HG03521 (cell line): ENCODE measurements at regions not wholly inside any gene's neighbourhood (a gene's known extent, or its start where the extent isn't known, plus 50 kb on each side); places are given as distances from the start of the nearest gene placed in this dataset.

Experiments
- ATAC-seq: cut with Tn5 transposase; IDR thresholded peaks from one replicate; pipeline ENCODE4 v1.9.1; 2021; ENCODE audit warnings: mild to moderate bottlenecking, moderate library complexity; ENCODE audit not compliant: unreplicated experiment

DNA sequence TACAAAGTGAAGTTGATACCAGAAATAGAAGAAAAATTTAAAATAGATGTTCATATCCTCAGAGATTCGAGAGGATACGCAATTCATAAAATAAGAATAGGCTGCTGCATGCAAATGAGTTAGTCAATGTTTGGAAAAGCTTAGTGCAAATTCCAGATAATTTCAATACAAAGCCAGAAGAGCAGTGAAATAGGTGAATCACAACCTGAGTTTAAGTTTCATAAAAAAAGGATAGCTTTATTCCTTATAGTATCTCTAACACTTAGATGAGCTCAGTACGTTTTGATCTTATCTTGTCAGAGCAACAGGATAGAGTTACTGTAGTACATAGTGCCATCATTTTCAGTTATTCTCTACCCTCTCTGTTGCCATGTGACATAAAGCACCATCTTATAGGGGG lies 653.4 kb upstream of the ZNF608 start:
- ATAC-seq, result no peak

DNA sequence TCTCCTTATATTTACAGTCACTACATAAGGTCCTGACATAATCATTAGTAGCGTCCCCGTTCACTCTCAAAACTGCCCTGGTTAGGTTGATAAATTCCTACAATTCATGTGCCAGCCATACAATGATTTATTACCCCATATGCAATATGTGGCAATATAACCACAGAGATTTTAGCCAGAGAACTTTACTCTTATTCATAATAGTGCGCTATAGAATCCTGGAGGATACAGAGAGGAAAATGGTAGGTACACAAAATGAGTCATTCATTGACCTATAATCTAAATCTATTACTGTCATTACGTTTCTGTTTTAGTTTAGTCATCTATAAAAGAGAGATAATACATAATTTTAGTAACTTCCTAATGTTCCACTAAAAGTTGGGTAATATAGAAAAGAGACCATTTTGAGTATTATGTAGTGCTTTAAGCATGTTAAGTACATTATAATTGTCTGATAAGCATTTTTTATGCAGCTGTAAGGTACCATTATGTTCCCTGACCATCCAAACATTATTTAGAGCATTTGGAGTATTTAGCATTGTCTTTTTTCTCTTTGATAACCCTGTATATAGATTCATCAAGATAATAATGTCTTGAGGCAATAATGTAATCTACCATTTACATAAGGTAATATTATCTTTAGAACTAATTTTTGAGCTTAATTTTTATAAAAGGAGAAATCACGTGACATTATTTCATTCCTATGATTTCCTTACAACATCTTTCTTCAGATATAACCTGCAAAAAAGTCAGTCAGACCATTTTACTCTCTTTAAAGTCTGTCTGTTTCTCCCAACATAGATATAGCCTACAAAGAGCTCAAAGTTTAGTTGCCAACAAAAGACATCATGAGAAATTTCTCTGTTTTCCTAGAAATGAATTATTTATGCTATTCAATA lies 655.5 kb upstream of the ZNF608 start:
- no peak for ATAC-seq

DNA sequence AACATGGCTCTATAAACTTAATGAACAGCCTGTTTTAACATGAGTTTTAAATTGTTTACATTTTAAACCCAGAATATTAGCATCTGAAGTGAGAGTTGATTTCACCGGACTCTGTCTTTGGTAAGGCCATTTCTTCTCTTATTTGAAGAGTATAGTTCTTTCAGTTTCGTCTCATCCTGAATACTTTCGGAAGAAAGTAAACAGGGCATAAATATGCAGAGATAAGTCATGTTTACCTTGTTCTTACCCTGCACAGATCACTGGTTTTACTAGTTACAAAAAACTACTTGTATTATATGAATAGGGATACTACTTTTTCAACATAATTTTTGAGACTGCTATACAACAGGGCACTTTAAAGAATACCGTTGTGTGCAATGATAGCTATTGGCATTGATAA lies 656.3 kb upstream of the ZNF608 start:
- no peak for ATAC-seq

DNA sequence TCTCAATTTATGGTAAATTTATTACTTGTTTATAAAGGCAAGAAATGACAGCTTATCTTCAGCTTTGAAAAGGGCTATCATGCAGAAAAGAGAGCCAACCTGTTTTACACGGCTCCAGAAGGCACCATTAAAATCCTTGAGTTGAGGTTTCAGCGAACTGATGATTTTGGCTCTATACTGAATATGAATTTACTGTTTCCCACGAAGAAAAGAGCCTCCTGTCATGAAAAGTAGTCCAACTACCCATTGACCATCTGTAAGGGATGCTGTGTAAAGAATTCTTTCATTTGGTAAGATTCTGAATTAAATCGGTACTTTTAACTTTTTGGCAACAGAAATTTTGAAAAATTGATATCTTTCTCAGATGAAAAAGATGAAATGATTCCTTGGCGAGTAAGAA lies 657.6 kb upstream of the ZNF608 start:
- ATAC-seq, result no peak

DNA sequence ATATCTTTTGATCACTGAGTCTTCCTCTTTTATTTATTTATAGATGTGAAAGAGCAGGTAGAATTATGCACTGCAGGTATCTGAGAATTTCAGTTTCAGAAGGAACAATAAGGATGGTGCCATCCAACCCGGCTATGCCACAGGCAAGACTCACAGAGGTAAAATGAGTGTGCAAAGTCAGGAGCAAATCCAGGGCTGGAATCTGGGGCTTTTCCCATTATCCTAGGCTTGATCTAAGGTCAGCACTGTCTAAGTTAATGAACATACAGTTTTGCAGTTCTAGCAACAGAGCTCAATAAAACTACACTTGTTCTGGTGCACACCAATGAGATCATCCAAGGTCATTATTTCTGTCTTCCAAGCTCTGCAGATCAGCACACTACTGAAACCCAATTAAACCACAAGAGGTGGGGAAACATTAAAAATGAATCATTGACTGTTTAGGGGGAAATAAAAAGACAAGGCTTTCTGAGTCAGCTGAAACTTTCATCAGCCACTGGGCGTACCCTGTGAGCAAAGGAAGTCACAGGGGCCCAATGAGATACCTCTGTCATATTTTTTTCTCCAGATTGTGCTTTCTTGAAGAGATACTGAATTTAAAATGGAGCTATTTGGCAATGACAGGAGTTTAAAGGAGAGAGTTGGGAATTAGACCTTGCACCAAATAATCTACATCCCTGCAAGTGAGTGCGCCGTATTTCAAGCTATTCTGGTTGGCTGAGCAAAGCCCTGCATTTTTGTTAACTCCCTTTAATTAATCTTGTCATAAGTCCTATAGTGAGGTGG lies 662.2 kb upstream of the ZNF608 start:
- peak; percentile 38 for ATAC-seq

DNA sequence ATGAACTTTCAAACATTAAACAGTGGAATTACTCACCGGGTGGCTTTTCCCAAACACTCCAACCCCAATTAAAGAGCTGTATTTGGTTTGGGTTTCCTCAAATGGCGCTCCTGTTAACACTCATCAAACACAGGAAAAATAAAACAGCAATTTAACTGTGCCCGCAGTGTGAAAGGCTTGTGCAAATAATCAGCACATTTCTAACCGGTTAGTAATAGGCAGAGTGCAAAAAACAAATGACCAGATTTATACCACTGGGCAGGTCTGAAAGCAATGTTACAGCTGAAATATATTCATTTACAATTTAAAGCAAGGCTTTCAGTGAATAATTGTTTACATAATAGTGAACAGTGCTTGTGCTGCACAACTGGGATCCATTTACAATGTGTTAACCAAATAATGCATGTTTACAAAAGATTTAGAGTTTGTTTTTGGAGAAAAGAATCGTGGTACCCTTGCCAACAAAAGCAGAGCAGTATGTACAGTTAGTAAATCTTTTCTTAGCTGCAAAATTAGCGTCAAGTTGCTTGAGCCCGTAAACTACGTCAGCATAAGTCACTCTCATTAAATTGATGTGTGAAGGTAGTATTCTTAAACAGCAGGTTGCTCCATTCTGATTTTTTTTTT lies 662.9 kb upstream of the ZNF608 start:
- no peak for ATAC-seq

DNA sequence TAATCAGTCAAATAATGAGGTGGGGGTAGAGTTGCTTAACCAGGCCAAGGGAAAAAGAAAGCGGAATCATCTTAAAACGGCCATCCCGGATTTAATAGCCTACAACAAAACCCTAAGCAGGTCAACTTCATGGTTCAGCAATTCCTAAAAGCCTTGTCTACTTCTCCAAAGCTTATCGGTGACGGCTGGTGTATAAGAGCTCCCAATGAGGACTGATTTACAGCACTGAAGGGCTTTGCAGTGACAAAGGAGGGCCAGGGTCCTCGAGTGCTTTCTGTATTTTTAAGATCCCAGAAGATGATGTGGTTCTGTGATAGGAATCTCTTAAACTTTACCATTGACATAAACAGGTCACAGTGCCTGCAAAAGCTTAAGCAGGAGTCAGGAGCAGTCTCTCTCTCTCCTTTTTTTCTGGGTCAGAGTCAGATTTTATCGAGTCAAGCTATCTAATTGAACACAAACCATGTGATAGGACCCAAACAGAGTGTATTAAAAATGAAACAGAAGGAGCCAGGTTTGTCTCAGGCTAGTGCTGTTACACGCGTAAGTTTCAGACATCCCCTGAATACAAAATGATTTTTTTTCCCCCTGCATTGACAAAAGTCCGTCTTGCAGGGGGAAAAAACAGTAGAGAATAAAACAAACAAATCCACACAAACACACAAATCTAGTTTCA lies 663.6 kb upstream of the ZNF608 start:
- no peak for ATAC-seq

DNA sequence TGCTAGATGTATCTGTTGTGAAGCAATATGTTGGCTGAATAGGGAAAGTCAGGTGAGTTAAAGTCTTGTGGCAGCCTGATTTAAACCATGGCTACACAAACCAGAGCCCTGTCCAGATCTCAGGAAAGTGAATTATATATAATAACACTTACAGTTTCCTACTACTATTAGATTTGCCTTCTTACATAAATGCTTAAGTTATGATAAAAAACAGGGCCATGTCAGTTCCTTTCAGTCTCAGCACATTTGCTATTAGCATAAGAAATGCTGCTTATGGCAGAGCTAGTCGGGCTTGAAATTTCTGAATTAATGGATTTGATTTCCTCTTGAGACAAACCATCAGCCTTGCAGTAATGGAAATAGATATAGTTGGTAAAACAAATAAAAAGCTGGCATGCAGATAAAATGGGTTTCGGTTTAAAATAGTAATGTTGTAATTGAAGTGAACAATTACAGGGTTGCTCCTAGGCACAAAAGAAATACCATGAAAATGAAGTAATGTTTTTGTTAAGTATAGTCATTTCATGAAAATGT lies 664.2 kb upstream of the ZNF608 start:
- no peak for ATAC-seq

DNA sequence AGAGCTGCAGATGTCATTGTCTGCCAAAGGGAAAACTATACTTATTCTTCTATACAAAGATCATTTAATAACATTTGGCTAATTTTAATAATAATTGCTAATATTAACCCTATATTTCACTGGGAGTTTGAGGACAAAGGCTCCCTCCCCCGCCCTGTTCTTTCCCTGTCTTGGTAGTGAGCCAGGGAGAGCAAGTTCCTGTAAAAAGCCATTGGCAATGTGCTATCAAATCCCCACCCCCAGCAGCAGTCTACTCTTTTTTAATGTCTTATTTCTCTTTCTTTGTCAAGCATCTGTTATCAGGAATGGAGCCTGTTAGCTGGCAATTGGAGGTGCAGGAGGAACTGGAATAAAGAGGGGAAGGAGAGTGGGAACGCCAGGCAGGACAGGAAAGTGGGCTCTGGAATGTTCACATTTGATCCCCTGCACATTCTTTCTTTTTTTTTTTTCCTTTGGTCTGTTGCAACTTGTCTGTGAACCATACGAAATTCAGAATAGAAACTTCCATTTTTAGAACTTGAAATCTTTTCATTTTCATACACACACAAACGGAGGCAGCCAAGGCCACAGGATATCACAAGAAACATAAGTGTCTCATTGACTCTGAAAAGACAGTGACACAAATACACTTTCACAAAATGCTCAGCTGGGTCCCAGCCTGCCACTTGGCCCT lies 664.8 kb upstream of the ZNF608 start:
- ATAC-seq, result peak; percentile 45

DNA sequence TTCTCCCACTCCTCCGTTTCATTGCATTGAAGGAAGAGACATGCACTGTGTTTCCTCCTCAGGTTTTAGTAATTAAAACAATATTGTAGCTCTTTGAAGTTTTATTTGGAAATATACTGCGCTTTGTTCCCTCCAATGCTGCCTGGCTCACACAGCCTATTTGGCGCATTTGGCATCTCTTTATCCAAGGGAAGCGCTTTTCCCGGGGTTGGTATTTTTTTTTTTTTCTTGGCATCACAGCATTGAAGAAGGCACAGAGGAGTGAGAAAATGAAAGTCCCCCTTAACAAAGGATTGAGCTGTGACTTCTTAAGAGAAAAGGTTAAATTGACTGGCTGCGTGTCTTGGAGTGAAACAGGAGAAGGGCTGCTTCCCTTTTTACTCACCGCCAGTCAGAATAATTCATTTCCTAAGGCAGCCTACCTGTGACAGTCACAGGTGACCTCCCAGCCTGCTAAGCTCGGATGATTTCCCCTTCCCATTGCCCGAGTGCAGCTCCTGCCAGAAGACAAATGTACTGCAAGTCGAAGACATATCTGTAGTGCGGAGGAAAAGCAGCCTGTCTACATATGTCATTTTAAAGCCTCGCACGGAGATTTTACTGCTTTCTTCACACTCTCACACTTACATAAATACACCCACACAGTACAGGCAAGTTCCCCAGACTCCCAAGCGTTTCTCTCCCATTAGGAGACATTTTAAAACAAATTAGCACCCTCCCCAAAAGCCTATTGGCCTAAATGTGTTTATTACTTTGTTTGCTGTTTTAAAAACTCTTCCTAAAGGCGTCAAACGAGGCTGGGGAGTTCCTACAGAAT lies 665.5 kb upstream of the ZNF608 start:
- ATAC-seq, result peak; percentile 42

DNA sequence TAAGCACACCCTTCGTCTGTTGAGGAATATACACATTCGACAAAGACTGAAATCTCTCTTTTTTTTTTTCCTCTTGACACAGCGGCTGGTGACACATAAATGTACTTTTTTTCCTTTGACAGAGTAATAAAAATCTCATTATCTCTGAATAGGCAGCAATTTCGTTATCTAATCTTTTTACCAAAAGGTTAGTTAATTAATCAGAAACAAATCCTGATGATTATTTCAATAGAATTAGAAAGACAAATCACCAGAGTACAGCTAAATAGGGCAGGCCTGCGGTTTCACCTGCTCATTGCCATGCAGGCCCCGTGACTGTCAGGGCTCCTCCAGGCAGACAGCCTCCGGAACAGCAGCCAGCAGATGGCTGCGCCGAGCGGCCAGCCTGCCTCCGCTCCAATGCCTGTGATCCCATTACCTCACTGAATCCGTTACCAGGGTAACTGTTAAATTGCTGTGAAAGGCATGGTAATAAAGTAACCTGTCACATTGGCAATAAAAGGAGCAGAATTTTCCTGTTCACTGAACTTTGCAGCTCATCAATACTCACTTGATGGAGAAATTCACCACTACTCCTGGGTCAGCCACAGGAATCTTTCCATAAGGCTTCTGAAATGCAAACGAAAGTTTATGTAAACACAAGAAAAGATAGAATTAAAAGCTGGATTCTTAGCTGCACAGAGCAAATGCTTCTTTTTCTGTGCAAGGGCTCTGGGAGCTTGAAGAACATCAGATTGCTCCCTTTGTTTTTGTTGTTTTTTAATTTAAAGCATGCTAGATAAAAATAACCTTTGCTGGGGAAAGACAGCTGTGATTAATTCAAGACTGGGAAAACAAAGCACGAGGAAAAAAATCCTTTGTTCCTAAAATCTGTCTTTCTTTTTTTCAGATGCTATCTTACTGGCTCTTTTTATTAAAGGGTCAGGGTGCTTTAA lies 666.4 kb upstream of the ZNF608 start:
- peak; percentile 52 for ATAC-seq

DNA sequence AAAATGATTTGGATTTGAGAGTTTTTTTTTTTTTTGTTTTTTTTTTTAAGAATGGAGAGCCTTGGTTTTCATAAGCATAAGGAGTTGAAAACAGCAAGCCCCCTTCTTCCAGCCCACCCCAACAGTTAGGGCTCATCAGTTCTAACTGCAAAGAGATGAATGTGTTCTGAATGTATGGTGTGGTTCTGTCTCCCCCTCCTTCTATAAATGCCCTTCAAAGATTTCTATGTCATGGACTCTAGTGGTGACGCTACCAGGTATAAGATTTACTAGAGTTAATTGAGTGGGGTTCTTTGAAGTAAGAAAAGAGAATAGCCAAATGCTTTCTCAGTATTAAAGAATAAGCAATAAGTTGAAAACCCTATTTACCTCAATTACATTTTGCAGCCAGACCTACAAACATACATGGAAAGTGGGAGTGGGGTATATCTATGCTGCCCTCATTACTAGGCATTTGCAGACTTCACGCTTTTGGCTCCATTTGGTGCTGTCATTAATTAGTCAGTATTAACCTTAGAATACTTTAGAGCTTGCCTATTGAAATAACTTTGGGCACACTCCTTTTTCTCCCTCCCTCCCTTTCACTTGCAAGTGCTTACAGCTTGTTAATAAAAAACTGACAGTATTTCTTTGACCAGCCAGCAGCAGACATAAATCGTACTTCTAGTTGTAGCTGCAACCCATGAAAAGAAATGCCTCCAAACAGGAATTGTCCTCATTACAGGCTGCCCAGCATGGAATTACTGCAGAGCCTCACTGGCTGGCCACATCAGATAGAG lies 667.2 kb upstream of the ZNF608 start:
- ATAC-seq, result no peak

DNA sequence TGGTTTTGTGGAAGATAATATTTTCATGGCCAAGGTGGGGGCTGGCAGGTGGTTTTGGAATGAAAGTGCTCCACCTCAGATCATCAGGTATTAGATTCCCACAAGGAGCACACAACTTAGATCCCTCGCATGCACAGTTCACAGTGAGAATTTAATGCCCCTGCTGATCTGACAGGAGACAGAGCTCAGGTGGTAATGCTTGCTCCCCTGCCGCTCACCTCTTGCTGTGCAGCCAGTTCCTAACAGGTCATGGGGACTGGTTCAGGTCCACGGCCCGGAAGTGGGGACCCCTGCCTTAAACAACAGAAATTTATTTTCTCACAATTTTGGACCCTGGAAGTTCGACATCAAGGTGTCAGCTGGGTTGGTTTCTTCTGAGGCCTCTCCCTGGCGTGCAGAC lies 668.7 kb upstream of the ZNF608 start:
- no peak for ATAC-seq

DNA sequence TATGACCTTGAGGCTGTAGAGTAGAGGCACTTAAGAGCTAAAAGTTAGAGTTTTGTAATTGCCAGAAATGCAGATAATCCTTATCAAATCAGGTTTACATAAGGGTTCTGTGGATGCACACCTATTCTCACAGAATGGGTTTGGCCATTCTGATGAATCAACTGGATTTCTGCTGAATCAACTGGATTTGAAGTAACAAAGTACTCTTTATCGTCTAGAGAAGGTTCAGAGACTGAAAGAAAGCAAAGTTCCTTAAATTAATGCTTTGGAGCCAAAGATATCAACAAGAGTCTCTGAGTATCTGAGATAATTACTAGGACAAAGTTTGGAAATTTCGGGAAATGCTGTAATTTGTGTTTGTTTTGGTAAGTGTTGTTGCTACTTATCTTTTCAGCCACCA lies 669.6 kb upstream of the ZNF608 start:
- ATAC-seq, result no peak

DNA sequence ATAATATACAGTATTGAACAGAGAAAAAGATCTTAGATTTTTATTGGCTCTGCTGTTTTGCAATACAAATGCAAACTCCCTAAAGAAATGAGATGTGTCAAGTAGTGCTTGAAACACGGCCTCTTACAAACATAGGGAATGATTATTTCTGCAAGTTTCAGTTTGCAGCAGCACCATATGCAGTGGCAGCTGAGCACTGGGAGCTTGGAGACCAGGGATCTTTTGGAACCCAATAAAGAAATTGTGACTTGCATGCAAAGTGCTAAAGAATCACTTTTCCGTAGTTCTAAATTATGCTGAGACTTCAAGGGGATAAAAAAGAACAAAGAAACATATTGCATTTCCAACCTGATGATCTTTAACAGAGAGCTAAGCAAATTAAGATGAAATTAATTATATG lies 674.6 kb upstream of the ZNF608 start:
- ATAC-seq, result no peak

DNA sequence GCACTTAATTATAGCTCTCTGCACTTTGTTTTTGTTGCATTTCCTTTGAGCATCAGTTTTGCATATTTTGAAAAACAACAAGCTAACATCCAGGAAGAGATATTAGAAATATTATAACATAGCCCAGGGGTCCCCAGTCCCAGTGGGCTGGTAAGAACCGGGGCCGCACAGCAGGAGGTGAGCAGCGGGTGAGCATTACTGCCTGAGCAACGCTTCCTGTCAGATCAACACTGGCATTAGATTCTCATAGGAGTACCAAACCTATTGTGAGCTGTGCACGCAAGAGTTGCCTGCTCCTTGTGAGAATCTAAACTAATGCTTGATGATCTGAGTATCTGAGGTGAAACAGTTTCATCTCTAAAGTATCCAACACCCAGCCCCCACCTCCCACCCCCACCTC lies 675.9 kb upstream of the ZNF608 start:
- ATAC-seq, result no peak

DNA sequence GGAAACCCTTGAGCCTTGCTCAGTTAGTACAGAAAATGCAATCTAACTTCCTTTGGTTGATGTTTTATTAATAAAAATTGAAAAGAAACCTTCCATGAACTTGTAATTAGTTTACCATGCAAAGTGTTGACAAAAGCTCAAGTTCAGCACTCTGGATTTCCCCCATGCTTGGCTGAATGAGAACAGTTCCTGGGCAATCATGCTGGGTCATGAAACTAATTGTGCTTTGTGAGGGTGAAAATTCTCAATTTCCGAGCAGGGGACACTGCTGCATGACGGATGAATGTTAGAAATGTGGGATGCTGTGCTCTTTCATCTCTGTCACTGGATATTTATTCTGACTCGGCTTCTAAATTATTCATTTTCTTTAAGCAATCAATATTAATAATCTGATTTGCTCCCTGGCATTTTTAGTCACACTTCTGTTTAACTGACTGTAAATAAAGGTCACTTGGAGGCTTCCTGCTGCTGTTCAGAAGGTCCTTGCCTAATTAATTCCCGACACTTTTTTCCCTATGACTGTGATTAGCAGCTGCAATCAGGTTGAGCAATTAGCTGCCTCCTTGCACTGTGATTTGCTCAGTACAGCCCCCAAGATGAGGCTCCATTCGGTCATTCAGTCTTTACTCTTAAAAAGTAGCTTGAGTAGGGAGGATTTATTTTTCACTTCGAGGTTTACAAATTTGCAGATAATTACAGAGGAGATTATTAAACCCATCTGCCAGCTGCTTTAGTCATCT lies 678.1 kb upstream of the ZNF608 start:
- ATAC-seq, result no peak
